Right lobe of liver (tissue), 6 donors: ENCODE measurements at regions not wholly inside any gene's neighbourhood (a gene's known extent, or its start where the extent isn't known, plus 50 kb on each side); places are given as distances from the start of the nearest gene placed in this dataset.

Experiments
- ATAC-seq, 4 donors: fragments of 200-7000 bp; cut with Tn5 transposase; one replicate each; pipeline ENCODE4 v1.9.1; 2020; ENCODE audit warnings: mild to moderate bottlenecking in 4 of 4, moderate library complexity in 4 of 4
- DNase-seq, 3 donors: peaks; one replicate each; pipeline ENCODE4 v3.0.0-alpha.2; 2020
- H3K27ac ChIP-seq, 3 donors: fragments of 200-600 bp; one replicate each; pipeline ENCODE4 v1.8.0; 2022
- H3K27me3 ChIP-seq, 2 donors: fragments of 200-600 bp; one replicate each; pipeline ENCODE4 v1.8.0; 2022
- H3K36me3 ChIP-seq, 4 donors: fragments of 200-600 bp; sonication (generic) in 1 of 4; one replicate each; pipeline versions ENCODE4 v1.5.1 to v1.8.0; 2017 to 2022; ENCODE audit warnings: control low read depth in 1 of 4
- H3K4me1 ChIP-seq, 4 donors: fragments of 200-600 bp; sonication (generic) in 1 of 4; one replicate each; pipeline versions ENCODE4 v1.5.1 to v1.8.0; 2017 to 2022; ENCODE audit warnings: control low read depth in 1 of 4
- H3K4me3 ChIP-seq, 3 donors: fragments of 200-600 bp; one replicate each; pipeline ENCODE4 v1.8.0; 2022
- H3K9me3 ChIP-seq, 4 donors: fragments of 200-600 bp; sonication (generic) in 1 of 4; one replicate each; pipeline versions ENCODE4 v1.5.1 to v1.8.0; 2017 to 2022; ENCODE audit warnings: control low read depth in 1 of 4
- CTCF ChIP-seq, 4 donors: fragments of 200-600 bp in 3 of 4; fragments of 450-650 bp in 1 of 4; IDR thresholded peaks; one replicate each; pipeline versions ENCODE4 v1.5.1 to v1.8.0; 2016 to 2022; ENCODE audit warnings: antibody characterized with exemption in 4 of 4, mild to moderate bottlenecking in 2 of 4
- POLR2A ChIP-seq: fragments of 450-650 bp; IDR thresholded peaks from one replicate; pipeline ENCODE4 v1.6.1; 2017; ENCODE audit warnings: antibody characterized with exemption, mild to moderate bottlenecking
- WGBS: methylation state at CpG from one replicate; pipeline ENCODE4 v1.1.6; 2018; ENCODE audit warnings: low coverage, low lambda C conversion rate; ENCODE audit not compliant: insufficient coverage; ENCODE audit errors: missing lambda C conversion rate; 5-methylcytosine and 5-hydroxymethylcytosine counted together
- intact Hi-C, 2 donors: fragments of 100-400 bp; cut with DNase I; formaldehyde crosslinking; loops; one replicate each; pipeline versions ENCODE4 v1.11.2 to v1.14.1; 2022
- donor health status: DM: no; HTN: yes; CAD: no.
- donor health status: DM: no; HTN: no; CAD: no.
- donor health status: DM: no; HTN: no; CAD: no.
- donor health status: DM: no; HTN: yes; CAD: no.
- donor health status: DM: no; HTN: yes; CAD: no.

- DNase-seq (no peak), ATAC-seq (no peak)
- 33% methylated on average over 4 of the region's 4 CpGs for WGBS
- intact Hi-C loops: no loop called here
- Histone ChIP-seq H3K27me3 (no peaks in the 10 kb centered on the region), H3K9me3 (no peaks in the 10 kb centered on the region), H3K36me3 (no peaks in the 10 kb centered on the region), H3K4me3 (no peak overlapping the region), H3K27ac (no peak overlapping the region), H3K4me1 (no peaks in the 10 kb centered on the region)
- TF ChIP-seq CTCF (IDR thresholded peaks at IDR 0.05) (no peak), POLR2A (no peak)
These were observed 563.0 kb upstream of the NEGR1 start for GRCh38 chr1:72845381-72845780.

DNA sequence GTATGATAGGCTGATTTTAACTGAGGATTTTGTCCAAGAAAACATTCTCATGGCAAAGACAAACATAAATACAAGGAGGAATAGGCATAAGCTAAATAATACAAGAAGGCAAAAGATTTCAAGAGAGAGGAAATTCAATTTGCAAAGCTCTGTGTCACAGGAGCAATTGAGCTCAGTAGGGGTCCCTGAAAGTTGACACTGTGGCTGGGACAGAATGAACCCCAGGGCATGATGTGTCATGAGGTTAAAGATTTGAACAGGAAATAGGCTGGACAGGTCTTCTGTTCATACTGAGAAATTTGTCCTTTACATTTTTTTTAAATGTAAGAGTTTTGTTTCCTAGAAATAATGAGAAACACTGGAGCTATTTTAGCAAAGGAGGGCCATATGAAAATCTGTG lies 555.4 kb upstream of the NEGR1 start:
- H3K36me3 ChIP-seq: no peaks in the 10 kb centered on the region
- DNase-seq (no peak), ATAC-seq (no peak)
- intact Hi-C loops: no loop called here
- TF ChIP-seq CTCF (IDR thresholded peaks at IDR 0.05) (no peak), POLR2A (no peak)
- no peaks in the 10 kb centered on the region for H3K27me3 ChIP-seq
- no peaks in the 10 kb centered on the region for H3K4me1 ChIP-seq
- H3K4me3 ChIP-seq: no peak overlapping the region
- no peaks in the 10 kb centered on the region for H3K9me3 ChIP-seq
- no peak overlapping the region for H3K27ac ChIP-seq

DNA sequence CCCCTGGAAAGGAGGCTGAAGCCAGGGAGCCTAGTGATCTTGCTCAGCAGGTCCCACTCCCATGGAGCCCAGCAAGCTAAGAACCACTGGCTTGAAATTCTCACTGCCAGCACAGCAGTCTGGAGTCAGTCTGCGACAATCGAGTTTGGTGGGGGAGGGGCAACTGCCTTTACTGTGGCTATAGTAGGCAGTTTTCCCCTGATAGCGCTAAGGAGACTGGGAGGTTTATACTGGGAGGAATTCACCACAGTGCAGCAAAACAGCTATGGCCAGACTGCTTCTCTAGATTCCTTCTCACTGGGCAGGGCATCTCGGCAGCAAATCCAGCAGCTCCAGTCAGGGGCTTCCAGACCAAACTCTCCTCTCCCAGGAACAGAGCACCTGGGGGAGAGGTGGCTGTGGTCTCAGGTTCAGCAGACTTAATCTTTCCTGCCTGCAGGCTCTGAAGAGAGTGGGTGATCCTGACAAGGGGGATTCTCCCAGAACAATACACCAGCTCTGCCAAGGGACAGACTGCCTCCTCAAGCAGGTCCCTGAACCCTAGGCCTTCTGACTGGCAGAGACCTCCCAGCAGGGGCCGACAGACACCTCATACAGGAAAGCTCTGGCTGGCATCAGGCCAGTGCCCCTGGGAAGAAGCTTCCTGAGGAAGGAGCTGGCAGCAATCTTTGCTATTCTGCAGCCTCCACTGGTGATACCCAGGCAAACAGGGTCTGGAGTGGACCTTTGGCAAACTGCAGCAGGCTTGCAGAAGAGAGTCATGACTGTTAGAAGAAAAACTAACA lies 548.5 kb upstream of the NEGR1 start:
- Histone ChIP-seq H3K4me3 (no peak overlapping the region), H3K36me3 (no peaks in the 10 kb centered on the region), H3K9me3 (no peaks in the 10 kb centered on the region), H3K27ac (no peak overlapping the region), H3K27me3 (no peaks in the 10 kb centered on the region), H3K4me1 (no peaks in the 10 kb centered on the region)
- DNase-seq (peak in 1 of 3 donors; percentile 39), ATAC-seq (no peak)
- TF ChIP-seq CTCF (IDR thresholded peaks at IDR 0.05) (no peak), POLR2A (no peak)
- WGBS: 59% methylated on average over 2 of the region's 5 CpGs
- intact Hi-C loops: no loop called here

DNA sequence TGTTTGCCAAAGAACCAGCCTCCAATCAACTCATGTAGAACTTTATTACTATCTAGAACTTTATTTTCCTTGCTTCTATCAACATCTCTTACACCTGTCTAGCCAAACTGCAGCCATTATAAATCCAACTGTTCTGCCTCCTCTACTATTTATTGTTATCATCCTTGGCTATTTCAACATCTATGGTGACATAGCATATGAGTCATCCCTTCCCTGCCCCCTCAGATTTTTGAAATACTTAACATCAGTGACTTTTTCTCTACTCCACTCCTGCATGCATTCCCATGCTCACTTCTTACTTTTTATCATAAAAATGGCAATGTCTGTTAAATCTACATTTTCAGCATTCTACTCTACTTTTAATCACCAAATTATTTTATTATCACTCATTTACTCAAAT lies 544.9 kb upstream of the NEGR1 start:
- no peaks in the 10 kb centered on the region for H3K27me3 ChIP-seq
- H3K9me3 ChIP-seq: no peaks in the 10 kb centered on the region
- no peak overlapping the region for H3K27ac ChIP-seq
- H3K4me3 ChIP-seq: no peak overlapping the region
- intact Hi-C loops: no loop called here
- ATAC-seq (no peak), DNase-seq (no peak)
- H3K4me1 ChIP-seq: no peaks in the 10 kb centered on the region
- TF ChIP-seq POLR2A (no peak), CTCF (IDR thresholded peaks at IDR 0.05) (no peak)
- no peaks in the 10 kb centered on the region for H3K36me3 ChIP-seq

DNA sequence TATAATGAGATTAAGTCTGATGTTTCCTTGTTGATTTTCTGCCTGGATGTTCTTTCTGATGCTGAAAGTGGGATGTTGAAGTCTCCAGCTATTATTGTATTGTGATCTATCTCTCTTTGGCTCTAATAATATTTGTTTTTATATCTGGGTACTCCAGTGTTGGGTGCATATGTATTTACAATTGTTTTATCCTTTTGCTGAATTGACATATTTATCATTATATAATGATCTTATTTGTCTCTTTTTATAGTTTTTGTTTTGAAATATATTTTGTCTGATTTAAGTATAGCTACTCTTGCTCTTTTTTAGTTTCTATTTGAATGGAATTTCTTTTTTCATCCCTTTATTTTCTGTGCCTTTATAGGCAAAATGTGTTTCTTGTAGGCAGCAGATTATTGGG lies 522.2 kb upstream of the NEGR1 start:
- intact Hi-C loops: no loop called here
- ATAC-seq (no peak), DNase-seq (no peak)
- Histone ChIP-seq H3K36me3 (no peaks in the 10 kb centered on the region), H3K4me1 (no peaks in the 10 kb centered on the region), H3K27me3 (no peaks in the 10 kb centered on the region), H3K4me3 (no peak overlapping the region), H3K9me3 (no peaks in the 10 kb centered on the region), H3K27ac (no peak overlapping the region)
- TF ChIP-seq POLR2A: no peak
- no peak for TF ChIP-seq CTCF (IDR thresholded peaks at IDR 0.05)
